DMS 273 (cell line): ENCODE measurements at regions not wholly inside any gene's neighbourhood (a gene's known extent, or its start where the extent isn't known, plus 50 kb on each side); places are given as distances from the start of the nearest gene placed in this dataset.
A peak's percentile ranks its signal among the peaks of the same experiment; 100 is the strongest.

ENCODE experiments used
- DNase-seq: peaks from one replicate; lab custom pipeline; 2025; ENCODE audit not compliant: unreplicated experiment; lab: John Stamatoyannopoulos, UW

- no peak for DNase-seq
These were observed 55.4 kb downstream of the ZCCHC12 start for GRCh38 chrX:118878977-118879376.

GRCh38 chrX:118879586-118879985 is 56.0 kb downstream of the ZCCHC12 start:
- DNase-seq, result no peak

GRCh38 chrX:118883994-118884393 is 60.4 kb downstream of the ZCCHC12 start:
- no peak for DNase-seq

- no peak for DNase-seq
These were observed 61.0 kb downstream of the ZCCHC12 start for GRCh38 chrX:118884552-118885138.

GRCh38 chrX:118893923-118894322 is 70.3 kb downstream of the ZCCHC12 start:
- no peak for DNase-seq

GRCh38 chrX:118901991-118902390 is 72.4 kb upstream of the LONRF3 start:
- peak; percentile 75 for DNase-seq

GRCh38 chrX:118904218-118904617 is 70.2 kb upstream of the LONRF3 start:
- no peak for DNase-seq

GRCh38 chrX:118904664-118905063 is 69.8 kb upstream of the LONRF3 start:
- no peak for DNase-seq
